HG02970 (cell line): ENCODE measurements at regions not wholly inside any gene's neighbourhood (a gene's known extent, or its start where the extent isn't known, plus 50 kb on each side); places are given as distances from the start of the nearest gene placed in this dataset.
"Not testable (repeated sequence)": the region's sequence is repeated elsewhere in the genome, so short reads cannot be mapped to it uniquely, and the experiment has no call there.

Experiments used
- ATAC-seq: cut with Tn5 transposase; IDR thresholded peaks from one replicate; pipeline ENCODE4 v1.9.1; 2021; ENCODE audit warnings: mild to moderate bottlenecking, moderate library complexity, moderate number of reproducible peaks; ENCODE audit not compliant: unreplicated experiment, low FRiP score

GRCh38 chr9:81088341-81088740 is 601.0 kb downstream of the TLE1 start:
- ATAC-seq = no peak

- no peak for ATAC-seq
Measured at GRCh38 chr9:81086416-81086815, 602.9 kb downstream of the TLE1 start.

- ATAC-seq = no peak
Measured at GRCh38 chr9:81083854-81084512, 605.4 kb downstream of the TLE1 start.

GRCh38 chr9:81083067-81083466 is 606.3 kb downstream of the TLE1 start:
- ATAC-seq = no peak

- no peak for ATAC-seq
Measured at GRCh38 chr9:81082221-81082620, 607.1 kb downstream of the TLE1 start.

GRCh38 chr9:81080900-81081299 is 608.4 kb downstream of the TLE1 start:
- ATAC-seq = no peak

GRCh38 chr9:81080185-81080584 is 609.2 kb downstream of the TLE1 start:
- ATAC-seq = no peak

GRCh38 chr9:81079055-81079454 is 610.3 kb downstream of the TLE1 start:
- ATAC-seq = no peak

- ATAC-seq = no peak
Measured at GRCh38 chr9:81078555-81078954, 610.8 kb downstream of the TLE1 start.

GRCh38 chr9:81077572-81077971 is 611.8 kb downstream of the TLE1 start:
- no peak for ATAC-seq

GRCh38 chr9:81076131-81076530 is 613.2 kb downstream of the TLE1 start:
- no peak for ATAC-seq

- ATAC-seq = no peak
Measured at GRCh38 chr9:81074221-81074620, 615.1 kb downstream of the TLE1 start.

- no peak for ATAC-seq
Measured at GRCh38 chr9:81073821-81074220, 615.5 kb downstream of the TLE1 start.

- ATAC-seq = no peak
Measured at GRCh38 chr9:81072758-81073157, 616.6 kb downstream of the TLE1 start.

GRCh38 chr9:81071108-81071507 is 618.2 kb downstream of the TLE1 start:
- ATAC-seq = no peak

- no peak for ATAC-seq
Measured at GRCh38 chr9:81070689-81071088, 618.7 kb downstream of the TLE1 start.

- ATAC-seq = no peak
Measured at GRCh38 chr9:81069923-81070322, 619.4 kb downstream of the TLE1 start.

- ATAC-seq = no peak
Measured at GRCh38 chr9:81069038-81069795, 620.1 kb downstream of the TLE1 start.

GRCh38 chr9:81062995-81063394 is 626.4 kb downstream of the TLE1 start:
- not testable (repeated sequence) for ATAC-seq

- ATAC-seq = no peak
Measured at GRCh38 chr9:81058782-81059181, 630.6 kb downstream of the TLE1 start.

GRCh38 chr9:81053298-81054025 is 635.9 kb downstream of the TLE1 start:
- ATAC-seq = no peak
